Neural progenitor cell (in vitro differentiated cells): ENCODE measurements at regions not wholly inside any gene's neighbourhood (a gene's known extent, or its start where the extent isn't known, plus 50 kb on each side); places are given as distances from the start of the nearest gene placed in this dataset.

Source experiments
- EZH2 ChIP-seq: fragments of 200-600 bp; sonication (generic); IDR thresholded peaks from 2 replicates; pipeline ENCODE4 v1.6.1; 2017; ENCODE audit warnings: antibody characterized with exemption, mild to moderate bottlenecking, moderate library complexity
- EZH2phosphoT487 ChIP-seq: fragments of 200-600 bp; sonication (generic); IDR thresholded peaks from 2 replicates; pipeline ENCODE4 v1.6.1; 2017; ENCODE audit warnings: antibody characterized with exemption
- TF ChIP-seq, protein P1 (sequence below): fragments of 200-600 bp; sonication (generic); IDR thresholded peaks from 2 replicates; pipeline ENCODE4 v1.5.1; 2017; ENCODE audit warnings: antibody characterized with exemption, mild to moderate bottlenecking

DNA sequence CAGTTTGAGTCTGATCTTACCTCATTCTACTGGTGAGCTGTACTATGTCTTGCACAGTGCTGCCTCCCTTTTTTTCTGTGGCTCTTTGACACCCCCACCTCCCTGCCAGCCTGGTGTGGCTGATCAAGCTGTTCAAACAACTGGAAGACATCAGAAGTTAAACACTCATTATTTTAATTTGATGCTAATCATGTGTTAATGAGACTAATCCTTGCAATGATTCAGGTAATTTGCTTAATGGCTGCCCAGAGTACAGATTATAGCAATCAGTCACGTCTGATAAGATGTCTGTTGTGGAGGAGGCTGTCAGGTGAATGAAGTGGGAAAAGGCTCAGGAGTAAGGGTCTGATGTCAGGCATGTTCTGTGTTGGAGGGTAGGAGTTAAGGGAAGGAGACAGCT lies 87.4 kb upstream of the GK2 start:
- TF ChIP-seq, protein P1, sequence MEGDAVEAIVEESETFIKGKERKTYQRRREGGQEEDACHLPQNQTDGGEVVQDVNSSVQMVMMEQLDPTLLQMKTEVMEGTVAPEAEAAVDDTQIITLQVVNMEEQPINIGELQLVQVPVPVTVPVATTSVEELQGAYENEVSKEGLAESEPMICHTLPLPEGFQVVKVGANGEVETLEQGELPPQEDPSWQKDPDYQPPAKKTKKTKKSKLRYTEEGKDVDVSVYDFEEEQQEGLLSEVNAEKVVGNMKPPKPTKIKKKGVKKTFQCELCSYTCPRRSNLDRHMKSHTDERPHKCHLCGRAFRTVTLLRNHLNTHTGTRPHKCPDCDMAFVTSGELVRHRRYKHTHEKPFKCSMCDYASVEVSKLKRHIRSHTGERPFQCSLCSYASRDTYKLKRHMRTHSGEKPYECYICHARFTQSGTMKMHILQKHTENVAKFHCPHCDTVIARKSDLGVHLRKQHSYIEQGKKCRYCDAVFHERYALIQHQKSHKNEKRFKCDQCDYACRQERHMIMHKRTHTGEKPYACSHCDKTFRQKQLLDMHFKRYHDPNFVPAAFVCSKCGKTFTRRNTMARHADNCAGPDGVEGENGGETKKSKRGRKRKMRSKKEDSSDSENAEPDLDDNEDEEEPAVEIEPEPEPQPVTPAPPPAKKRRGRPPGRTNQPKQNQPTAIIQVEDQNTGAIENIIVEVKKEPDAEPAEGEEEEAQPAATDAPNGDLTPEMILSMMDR: no peak
- TF ChIP-seq EZH2: no peak
- TF ChIP-seq EZH2phosphoT487: no peak
